Epithelial cell of esophagus (primary cell): ENCODE measurements at regions not wholly inside any gene's neighbourhood (a gene's known extent, or its start where the extent isn't known, plus 50 kb on each side); places are given as distances from the start of the nearest gene placed in this dataset.
A peak's percentile ranks its signal among the peaks of the same experiment; 100 is the strongest.

Experiments
- DNase-seq: peaks from one replicate; pipeline ENCODE4 v3.0.0; 2010; ENCODE audit warnings: low read depth
- H3K4me3 ChIP-seq: 2 replicates; pipeline ENCODE4 v1.5.1; 2011; ENCODE audit warnings: mild to moderate bottlenecking, low read length, control low read depth
- TF ChIP-seq, protein P1 (sequence below): IDR thresholded peaks from 2 replicates; pipeline ENCODE4 v1.5.1; 2011; ENCODE audit warnings: low read depth, mild to moderate bottlenecking, low read length, control low read depth, inconsistent platforms; ENCODE audit not compliant: insufficient read depth; ENCODE audit errors: missing control alignments

DNA sequence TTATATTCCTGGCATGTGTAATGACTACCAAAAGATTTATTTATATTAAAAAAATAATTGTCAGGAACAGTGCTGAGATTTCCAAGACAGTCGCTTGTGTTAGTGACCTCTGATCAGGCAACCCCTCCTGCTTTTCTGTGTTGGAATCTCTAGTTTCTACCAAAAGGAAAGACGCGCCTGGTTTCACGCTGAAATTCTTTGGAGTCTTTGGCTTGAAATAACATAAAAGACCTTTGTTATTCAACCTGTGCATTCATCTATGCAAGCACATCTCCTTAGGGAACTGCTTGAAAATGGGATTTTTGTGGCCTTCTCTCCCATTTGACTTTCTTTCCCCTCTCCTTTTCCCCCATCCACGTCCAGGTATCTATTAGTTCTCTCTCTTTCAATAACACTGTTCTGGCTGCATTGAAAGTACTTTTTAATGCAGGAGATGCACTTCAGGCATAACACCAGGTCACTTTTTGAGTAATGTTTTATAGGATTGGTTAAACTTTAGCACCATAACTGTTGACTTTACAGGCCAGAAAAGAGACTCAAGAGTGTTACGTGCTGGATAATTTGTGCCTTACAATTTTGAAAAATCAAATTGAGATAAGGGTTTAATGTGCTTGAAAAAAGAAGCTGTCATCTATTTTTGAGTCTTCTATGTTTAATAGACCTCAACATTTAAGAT lies 172.7 kb downstream of the GPAT3 start:
- no peak overlapping the region for H3K4me3 ChIP-seq
- no peak for DNase-seq
- TF ChIP-seq, protein P1, sequence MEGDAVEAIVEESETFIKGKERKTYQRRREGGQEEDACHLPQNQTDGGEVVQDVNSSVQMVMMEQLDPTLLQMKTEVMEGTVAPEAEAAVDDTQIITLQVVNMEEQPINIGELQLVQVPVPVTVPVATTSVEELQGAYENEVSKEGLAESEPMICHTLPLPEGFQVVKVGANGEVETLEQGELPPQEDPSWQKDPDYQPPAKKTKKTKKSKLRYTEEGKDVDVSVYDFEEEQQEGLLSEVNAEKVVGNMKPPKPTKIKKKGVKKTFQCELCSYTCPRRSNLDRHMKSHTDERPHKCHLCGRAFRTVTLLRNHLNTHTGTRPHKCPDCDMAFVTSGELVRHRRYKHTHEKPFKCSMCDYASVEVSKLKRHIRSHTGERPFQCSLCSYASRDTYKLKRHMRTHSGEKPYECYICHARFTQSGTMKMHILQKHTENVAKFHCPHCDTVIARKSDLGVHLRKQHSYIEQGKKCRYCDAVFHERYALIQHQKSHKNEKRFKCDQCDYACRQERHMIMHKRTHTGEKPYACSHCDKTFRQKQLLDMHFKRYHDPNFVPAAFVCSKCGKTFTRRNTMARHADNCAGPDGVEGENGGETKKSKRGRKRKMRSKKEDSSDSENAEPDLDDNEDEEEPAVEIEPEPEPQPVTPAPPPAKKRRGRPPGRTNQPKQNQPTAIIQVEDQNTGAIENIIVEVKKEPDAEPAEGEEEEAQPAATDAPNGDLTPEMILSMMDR, result no peak

DNA sequence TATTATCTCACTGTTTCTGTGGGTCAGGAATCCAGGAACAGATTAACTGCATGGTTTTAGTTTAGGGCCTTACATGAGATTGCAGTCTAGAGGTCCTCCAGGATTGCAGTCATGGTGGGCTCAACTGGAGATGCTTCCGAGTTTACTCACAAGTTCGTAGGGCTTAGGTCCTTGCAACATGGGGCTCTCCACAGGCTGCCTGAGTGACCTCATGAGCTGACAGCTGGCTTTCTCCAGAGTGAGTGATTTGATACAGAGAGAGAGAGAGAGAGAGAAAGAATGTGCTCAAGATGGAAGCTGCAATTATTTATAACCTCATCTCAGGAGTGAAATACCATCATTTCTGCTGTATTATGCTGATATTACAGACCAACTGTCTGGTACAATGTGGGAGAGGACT lies 168.9 kb downstream of the GPAT3 start:
- no peak for DNase-seq
- no peak overlapping the region for H3K4me3 ChIP-seq
- TF ChIP-seq, protein P1, result no peak

DNA sequence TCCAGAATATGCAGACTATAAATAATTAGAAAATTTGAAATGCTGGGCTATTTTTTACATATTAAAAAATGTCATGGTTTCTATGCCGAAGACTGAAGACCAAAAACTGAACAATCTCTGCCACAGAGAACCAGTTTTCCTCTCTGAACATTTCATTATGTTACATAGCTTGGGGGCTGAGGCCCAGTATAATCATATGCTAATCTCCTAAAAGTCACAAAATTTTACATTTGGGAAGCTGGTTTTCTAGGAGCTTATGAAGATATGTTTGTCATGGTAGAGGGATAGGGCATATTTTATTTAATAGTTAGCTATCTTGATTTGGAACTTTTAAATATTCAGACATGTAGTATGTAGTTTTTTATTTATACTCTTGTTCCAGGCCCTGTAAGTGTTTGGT lies 167.8 kb downstream of the GPAT3 start:
- no peak for DNase-seq
- no peak overlapping the region for H3K4me3 ChIP-seq
- TF ChIP-seq, protein P1, result no peak

DNA sequence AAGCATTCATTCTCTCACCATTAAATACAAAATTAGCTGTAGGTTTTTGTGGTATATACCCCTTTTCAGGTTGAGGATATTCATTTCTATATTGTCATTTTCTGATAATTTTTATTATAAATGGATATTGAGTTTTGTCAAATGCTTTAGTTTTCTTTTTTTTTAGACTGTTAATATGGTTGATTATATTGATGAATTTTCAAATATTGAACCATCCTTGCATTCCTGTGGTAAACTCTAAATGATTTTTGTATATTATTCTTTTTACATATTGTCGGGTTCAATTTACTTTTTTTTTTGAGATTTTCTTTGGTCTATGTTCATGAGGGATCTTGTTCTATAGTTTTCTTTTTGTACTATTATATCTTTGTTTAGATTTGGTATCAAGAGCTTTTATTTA lies 165.1 kb downstream of the GPAT3 start:
- H3K4me3 ChIP-seq, result no peak overlapping the region
- no peak for DNase-seq
- TF ChIP-seq, protein P1, result no peak

DNA sequence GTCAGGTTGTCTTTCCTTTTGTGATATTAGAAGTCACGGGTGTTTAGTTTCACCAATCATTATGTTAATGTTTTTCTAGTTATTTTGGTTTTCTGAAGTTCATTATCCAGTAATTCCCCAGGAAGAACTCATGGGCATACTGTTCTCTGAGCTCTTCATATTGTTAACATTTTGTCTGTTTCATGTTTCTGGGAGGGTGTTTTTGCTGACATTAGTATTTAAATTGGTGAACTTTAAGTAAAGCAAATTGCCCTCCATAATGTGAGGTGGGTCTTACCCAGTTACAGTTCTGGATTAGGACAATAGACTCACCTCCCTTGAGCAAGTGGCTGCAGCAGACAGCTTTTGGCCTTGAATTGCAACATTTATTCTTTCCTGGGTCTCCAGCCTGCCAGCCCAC lies 163.4 kb downstream of the GPAT3 start:
- no peak for DNase-seq
- H3K4me3 ChIP-seq, result no peak overlapping the region
- TF ChIP-seq, protein P1, result no peak

DNA sequence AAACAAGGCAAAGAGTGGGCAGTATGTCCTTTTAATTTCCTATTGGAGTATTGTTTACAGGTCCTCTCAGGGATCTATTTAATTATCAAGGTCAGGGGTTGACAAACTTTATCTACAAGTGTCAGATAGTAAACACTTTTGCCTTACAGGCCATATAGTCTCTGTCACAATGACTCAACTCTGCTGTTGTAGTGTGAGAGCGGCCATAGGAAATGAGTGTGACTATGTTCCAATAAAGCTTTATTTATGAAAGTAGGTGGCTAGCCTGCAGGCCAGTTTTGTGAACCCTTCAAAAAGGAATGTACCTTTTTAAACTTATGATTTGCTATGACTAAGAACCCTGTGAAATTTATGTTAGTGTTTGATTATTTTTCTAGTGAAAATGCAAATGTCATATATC lies 156.1 kb downstream of the GPAT3 start:
- peak; percentile 30 for DNase-seq
- no peak overlapping the region for H3K4me3 ChIP-seq
- TF ChIP-seq, protein P1, result no peak

DNA sequence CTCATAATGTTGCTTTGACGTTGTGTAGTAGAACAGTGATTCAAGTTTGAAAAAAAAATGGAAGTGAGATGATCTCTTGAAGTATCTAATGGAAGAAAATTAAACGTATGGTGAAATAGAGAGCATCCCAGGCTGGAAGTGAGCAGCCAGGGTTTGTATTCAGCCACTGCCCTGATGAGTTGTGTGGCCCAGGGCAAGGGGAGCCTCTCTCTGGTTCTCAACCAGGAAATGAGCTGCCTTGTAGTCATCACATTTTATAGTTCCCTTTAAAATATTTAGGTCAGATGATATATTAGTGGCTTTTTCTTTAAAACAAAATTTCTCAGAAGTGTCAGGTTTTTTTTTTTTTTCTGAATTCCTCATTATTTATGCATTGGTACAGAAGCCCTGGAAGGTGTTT lies 150.3 kb downstream of the GPAT3 start:
- no peak overlapping the region for H3K4me3 ChIP-seq
- TF ChIP-seq, protein P1, result no peak
- DNase-seq, result peak; percentile 82
